GM18951 (cell line): ENCODE measurements at regions not wholly inside any gene's neighbourhood (a gene's known extent, or its start where the extent isn't known, plus 50 kb on each side); places are given as distances from the start of the nearest gene placed in this dataset.
"Not testable (repeated sequence)": the region's sequence is repeated elsewhere in the genome, so short reads cannot be mapped to it uniquely, and the experiment has no call there.

Experiments
- POLR2A ChIP-seq: IDR thresholded peaks from 4 replicates; pipeline ENCODE4 v1.6.1; 2011; ENCODE audit warnings: mild to moderate bottlenecking; ENCODE audit not compliant: insufficient read length, insufficient read depth; ENCODE audit errors: extremely low read depth
- in situ Hi-C: fragments of 300-500 bp; cut with MboI; formaldehyde crosslinking; loops from one replicate; pipeline ENCODE4 v1.12.0; 2022; ENCODE audit warnings: low sequenced_read_pairs, mixed read lengths, inconsistent platforms; ENCODE audit not compliant: unreplicated experiment

DNA sequence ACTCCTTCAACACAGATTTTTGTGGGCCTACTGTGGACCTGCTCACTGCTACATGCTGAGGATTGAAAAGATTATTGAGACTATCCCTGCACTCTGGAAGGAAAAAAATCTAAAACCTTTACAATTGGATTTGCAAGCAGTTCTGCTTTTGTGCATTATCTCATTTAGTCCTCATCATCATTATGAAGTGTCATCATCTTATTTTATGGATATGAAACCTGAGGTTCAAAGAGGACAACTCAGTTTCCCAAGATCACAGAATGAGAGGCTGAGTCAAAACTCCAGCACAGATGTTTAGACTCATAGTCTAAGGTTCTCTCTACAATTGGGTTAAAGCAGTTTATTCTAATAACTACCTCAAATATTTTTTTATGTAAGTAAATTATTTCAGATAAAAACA lies 160.2 kb upstream of the MARCKS start:
- TF ChIP-seq POLR2A: no peak
- in situ Hi-C loops: no loop called here

DNA sequence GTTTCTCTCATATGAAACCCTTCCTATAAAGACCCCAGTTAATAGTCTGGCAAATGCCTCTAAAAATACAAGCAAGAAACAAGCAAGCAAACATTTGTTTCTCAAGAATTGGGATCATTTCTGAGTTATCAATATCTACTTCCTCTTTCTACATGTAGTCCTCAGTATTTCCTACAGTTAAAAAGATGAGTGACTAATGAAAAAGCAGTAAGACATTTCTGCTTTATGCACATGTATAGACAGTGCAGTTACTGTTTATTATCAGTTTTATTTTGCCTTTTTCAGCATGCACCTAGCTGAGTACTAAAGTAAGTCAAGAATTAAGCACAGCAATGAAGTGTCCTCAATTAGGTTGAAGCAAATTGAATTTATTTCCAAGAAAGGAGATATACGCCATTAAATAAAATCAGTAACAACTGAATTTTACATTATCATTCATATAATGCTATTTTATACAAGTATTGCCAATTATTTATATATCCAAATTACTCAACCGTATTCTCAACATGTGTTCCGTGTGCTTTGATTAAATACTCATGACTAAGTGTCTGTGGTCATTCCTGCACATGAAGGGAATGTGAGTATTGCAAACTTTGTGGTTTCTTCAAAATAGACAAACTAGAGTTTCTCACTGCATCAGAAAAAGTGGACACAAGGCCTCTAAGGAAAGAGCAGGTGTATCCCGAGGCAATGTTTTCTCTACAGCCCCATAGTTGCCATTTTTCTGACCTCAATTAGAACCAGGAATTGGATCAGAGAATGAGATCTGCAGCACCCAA lies 159.3 kb upstream of the MARCKS start:
- no peak for TF ChIP-seq POLR2A
- in situ Hi-C loops: no loop called here

DNA sequence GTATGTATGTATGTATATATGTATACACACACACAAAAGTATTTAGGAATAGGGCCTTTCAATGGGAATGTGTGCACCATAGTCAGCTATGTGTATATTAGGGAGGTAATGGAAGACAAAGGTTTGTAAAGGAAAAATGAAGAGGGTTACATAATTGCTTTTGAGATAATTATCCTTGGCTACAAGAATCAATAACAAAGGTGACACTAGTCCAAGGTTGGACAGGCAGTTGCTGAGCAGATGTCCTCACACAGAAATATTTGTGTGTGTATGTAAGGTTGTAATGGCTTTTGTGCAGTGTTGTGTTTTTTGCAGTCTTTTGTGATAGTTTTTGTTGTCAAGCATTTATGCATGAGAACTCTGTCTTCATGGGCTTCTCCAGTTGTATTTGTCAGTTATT lies 157.9 kb upstream of the MARCKS start:
- no peak for TF ChIP-seq POLR2A
- in situ Hi-C loops: no loop called here

DNA sequence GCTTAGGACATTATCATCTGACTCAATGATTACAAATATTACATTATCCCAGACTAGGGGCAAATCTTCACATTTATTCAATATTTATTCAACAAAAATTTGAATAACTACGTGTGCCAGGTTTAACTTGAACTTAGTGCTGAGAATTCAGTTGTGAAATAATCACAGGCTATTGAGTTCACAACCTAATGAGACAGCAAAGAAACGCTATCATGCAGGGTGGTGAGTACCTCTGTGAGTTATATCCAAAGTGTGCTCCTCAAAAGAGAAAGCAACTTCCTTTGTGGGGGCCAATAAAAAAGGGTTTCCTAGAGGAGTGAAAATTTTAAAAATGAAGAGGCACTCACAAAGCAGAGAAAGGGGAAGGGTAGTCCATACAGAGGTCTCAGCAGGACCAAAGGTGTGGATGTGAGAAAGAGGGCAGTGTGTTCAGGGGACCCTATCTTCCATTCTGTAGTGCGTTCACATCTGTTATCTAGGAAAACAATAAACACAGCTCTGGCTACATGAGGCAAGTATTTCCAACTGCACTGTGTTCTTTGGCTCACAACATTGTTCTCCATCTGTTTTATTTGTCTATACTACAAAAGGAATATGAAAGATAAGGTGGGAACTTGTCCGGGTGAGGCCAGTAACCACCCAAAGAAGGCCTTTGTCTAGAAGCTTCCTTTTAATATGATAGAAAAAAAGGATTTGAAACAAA lies 155.4 kb upstream of the MARCKS start:
- in situ Hi-C loops: no loop called here
- no peak for TF ChIP-seq POLR2A

DNA sequence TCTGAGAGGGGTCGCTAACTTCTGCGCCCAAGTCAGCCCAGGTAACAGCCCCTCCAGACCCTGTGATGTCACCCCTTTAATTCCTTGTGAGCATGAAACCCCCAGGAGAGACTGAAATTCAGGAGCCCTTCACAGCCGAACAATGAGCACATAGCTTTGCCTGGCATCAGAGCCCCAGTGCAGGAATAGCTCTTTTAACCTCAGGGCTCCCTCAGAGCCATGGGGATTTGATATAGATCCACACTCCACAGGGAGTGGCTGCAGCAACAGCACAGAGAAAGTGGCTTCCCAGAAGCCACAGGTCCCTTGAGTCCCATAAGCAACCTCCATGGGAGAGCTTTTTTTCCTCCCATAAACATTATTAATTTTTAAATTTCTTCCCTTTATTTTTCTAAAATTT lies 150.0 kb upstream of the MARCKS start:
- no peak for TF ChIP-seq POLR2A
- in situ Hi-C loops: no loop called here

DNA sequence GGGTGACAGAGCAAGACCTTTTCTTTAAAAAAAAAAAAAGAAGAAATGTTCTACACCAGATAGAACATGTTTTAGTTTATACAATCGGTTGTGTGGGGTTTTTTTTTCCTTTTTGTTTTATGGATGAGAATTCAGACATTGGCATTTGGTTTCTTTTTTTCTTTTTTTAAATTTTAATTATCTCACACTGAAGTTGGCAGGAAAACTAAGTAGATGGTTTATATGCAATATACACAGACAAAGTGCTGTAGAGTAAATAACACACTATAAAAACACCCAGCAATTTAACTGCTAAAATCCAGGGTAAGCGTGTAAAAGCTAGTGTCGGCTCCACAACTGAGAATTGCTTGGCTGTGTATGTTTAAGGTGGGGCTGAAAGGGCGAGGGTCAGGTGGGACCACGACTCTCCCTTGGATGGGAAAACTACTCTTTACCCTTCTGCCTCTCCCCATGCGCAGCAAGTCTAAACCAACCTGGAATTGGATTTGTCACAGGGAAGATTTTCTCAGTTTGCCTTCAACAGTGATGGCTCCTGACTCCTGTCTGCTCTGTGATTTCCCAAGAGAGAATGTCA lies 147.1 kb upstream of the MARCKS start:
- no peak for TF ChIP-seq POLR2A
- in situ Hi-C loops: no loop called here

DNA sequence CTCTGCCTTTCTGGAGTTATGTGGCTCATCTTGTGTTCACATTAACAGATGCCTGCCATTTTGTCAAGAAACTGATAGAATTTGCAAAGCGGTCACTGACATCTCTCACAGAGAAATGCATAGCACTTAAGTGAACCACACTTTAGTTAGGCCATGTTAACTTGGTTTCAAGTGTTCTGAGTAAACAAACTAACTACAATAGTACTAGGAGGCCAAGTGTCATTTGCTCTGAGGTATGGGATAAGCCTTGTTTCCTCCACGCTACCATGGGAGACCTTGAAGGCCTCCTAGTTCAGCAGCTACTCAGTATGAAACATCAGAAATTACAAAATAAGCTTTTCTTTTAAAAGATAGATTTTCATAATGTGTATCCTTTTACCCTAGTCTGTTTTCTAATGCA lies 143.5 kb upstream of the MARCKS start:
- TF ChIP-seq POLR2A: no peak

DNA sequence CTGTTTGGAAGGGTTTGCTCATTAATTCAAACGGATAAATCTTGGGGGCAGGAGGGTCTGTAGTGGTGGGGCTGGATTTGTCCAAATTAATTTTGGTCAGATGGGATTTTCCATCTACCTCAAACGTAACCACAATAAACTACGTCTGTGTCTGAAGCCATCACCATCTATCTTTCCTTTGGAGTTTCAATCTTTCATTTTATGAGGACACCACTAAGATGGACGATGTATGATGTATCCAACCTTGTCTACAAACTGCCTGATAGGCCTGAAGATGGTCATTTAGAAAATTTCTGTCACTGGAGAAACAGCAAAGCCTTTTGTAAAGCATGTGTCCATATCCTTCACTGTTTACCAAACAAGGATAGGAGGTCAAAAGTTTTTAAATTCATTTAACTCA lies 138.6 kb upstream of the MARCKS start:
- in situ Hi-C loops: no loop called here
- no peak for TF ChIP-seq POLR2A

More for the DNA sequence above, 143.5 kb upstream of the MARCKS start:
- in situ Hi-C loops: no loop called here

DNA sequence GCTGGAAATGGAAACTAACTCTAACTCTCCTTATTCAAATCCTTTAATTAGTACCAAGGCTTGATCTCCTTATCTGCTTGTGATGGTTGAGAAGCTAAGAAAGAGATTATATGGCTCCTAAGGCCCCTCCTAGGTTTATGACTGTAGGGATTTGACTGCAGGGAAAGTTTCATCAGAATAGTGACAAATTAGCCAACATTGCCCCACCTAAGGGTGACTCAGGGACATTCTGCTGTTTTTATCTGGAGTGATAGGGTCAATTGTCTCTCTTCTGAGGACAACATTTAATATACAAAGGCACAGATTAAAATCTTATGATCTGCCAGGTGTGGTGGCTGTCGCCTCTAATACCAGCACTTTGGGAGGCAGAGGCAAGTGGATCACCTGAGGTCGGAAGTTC lies 138.1 kb upstream of the MARCKS start:
- TF ChIP-seq POLR2A: no peak

DNA sequence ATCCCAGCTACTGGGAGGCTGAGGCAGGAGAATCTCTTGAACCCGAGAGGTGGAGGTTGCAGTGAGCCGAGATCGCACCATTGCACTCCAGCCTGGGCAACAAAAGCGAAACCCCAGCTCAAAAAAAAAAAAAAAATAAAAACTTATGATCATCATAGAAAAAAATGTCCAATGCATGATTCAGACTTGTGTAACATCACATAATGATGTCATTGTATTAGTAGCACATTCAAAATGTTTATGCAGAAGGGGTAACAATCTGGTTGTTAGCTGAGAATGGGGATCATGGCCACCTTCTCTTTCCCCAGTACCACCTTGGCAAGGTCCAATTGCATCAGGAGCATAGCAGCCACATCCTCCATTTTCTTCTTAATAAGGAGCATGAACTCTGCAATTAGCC lies 137.6 kb upstream of the MARCKS start:
- no peak for TF ChIP-seq POLR2A
- in situ Hi-C loops: no loop called here

More for the DNA sequence above, 138.1 kb upstream of the MARCKS start:
- in situ Hi-C loops: no loop called here

DNA sequence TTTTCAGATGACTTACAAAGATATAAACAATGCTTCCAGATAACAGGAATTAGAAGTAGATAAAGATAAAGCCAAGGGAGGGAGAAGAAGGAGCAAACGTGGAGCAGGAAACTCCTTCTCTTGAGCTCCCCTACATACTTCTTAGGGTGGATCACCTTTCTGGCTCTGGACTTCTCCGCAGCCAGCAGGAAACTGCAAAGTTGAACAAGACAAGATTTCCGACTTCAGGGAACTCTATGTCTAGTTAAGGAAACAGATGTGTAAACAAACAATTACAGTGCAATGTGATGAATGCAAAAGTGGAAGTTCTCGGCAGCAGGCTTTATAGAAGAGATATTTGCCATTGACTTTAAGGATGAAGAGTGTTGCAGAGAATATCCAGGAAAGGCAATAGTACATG lies 134.0 kb upstream of the MARCKS start:
- no peak for TF ChIP-seq POLR2A
- in situ Hi-C loops: no loop called here

DNA sequence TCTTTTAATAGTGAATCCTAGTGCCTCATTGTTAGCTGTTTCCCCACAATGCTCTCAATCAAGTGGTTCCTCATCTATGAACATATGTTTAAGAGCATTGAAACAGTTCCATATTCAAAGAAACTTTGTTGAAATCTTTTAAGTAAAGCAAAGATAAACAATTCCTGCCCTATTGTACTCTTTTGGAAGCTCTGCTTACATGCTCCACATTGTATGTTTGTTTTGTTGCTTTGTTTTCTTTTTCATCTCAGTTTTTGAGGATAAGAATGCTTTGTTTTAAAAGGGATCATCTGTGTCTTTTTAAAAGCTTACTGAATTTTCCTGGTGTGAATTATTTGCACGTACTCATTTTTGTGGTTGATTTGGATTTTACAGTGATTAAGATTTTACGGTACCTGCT lies 132.2 kb upstream of the MARCKS start:
- in situ Hi-C loops: not testable (repeated sequence)

DNA sequence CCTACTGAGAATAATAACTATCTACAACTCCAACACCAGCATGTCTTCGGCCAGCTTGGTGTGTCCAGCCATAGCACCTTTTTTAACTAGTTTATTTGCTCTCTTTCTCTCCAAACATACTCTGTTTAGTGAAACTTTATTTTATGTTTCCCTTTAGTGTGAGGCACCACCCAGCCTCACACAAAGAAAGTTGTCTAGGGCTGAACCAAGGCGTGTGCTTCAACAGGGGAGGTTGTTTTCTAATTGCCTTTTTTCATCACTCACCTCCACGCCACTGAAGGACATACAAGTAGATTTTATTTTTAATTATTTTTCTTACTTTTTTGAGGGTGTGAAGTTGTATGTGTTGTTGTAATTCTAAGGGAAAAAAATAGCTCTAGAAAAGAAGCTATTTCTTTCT lies 125.6 kb upstream of the MARCKS start:
- in situ Hi-C loops: no loop called here
- TF ChIP-seq POLR2A: no peak

DNA sequence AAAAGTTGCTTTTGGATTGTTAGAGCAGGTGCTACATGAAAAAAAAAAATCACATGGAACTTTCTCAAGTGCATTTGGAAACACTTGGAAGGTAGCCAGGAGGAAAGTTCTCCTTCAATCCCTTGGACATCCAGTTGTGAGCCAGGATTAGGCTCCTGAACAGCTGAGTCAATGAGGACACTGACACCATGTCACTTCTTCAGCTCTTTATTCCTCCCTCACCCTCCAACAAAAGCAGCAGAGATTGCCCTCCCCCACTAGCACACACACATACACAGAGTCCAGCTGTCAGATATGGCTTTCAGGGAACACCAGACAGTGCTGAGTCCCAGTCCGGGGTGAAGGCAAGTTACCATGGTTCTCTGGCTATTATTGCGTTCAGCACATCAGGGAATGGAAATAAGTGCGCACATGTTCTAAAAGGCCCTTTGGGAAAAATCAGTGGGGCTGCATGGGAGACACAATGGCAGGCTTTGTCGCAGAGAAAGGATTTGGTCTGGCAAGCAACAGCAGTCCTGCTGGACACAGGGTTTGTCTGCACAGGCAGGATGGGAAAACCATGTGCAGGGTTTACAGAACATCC lies 124.7 kb upstream of the MARCKS start:
- in situ Hi-C loops: no loop called here
- no peak for TF ChIP-seq POLR2A
